ENCODE measurements at regions not wholly inside any gene's neighbourhood (a gene's known extent, or its start where the extent isn't known, plus 50 kb on each side); places are given as distances from the start of the nearest gene placed in this dataset.
A peak's percentile ranks its signal among the peaks of the same experiment; 100 is the strongest.

- 72 to 94% methylated on average over 8 to 9 of the region's 9 CpGs for WGBS, 2 donors
- Histone ChIP-seq H3K36me3 (replicated peaks in 1 of 2; ENCODE audit: insufficient read depth in 1 of 2, low read depth in 2 of 2) (no peaks in the 10 kb centered on the region), H3K27me3 (no peaks in the 10 kb centered on the region), H3K9me3 (no peaks in the 10 kb centered on the region), H3K4me1 (peaks cover 6% of the 10 kb centered on the region), H3K4me3 (no peak overlapping the region), H3K27ac (no peak overlapping the region)
- ATAC-seq (no peak), DNase-seq (no peak)
- no peak for TF ChIP-seq CTCF (IDR thresholded peaks at IDR 0.05)
- TF ChIP-seq POLR2A (IDR thresholded peaks at IDR 0.05): no peak
- intact Hi-C loops (cut with DNase I): no loop called here
Observed at GRCh38 chr21:41634858-41635257, 126.9 kb upstream of the TMPRSS2 start.

GRCh38 chr21:41634211-41634694, 126.3 kb upstream of the TMPRSS2 start:
- DNase-seq (no peak), ATAC-seq (peak; percentile 20)
- Histone ChIP-seq H3K9me3 (no peaks in the 10 kb centered on the region), H3K27ac (no peak overlapping the region), H3K36me3 (replicated peaks in 1 of 2; ENCODE audit: insufficient read depth in 1 of 2, low read depth in 2 of 2) (no peaks in the 10 kb centered on the region), H3K27me3 (no peaks in the 10 kb centered on the region), H3K4me3 (no peak overlapping the region), H3K4me1 (peaks cover 6% of the 10 kb centered on the region)
- intact Hi-C loops (cut with DNase I): no loop called here
- no peak for TF ChIP-seq CTCF (IDR thresholded peaks at IDR 0.05)
- WGBS, 2 donors: 85 to 94% methylated on average over 3 to 6 of the region's 6 CpGs

GRCh38 chr21:41633627-41634026, 125.7 kb upstream of the TMPRSS2 start:
- Histone ChIP-seq H3K4me3 (no peak overlapping the region), H3K27me3 (no peaks in the 10 kb centered on the region), H3K4me1 (peaks cover 6% of the 10 kb centered on the region), H3K27ac (no peak overlapping the region), H3K36me3 (replicated peaks in 1 of 2; ENCODE audit: insufficient read depth in 1 of 2, low read depth in 2 of 2) (no peaks in the 10 kb centered on the region), H3K9me3 (no peaks in the 10 kb centered on the region)
- TF ChIP-seq CTCF (IDR thresholded peaks at IDR 0.05) (no peak), POLR2A (IDR thresholded peaks at IDR 0.05) (no peak)
- 78 to 92% methylated on average over 4 of the region's 4 CpGs for WGBS, 2 donors
- intact Hi-C loops (cut with DNase I): no loop called here
- DNase-seq: no peak
- ATAC-seq: no peak

- no peaks in the 10 kb centered on the region for H3K36me3 ChIP-seq (replicated peaks in 1 of 2; ENCODE audit: insufficient read depth in 1 of 2, low read depth in 2 of 2)
- DNase-seq: peak in 3 of 4 donors; percentile 22 to 57 (median 42)
- no peak for TF ChIP-seq CTCF (IDR thresholded peaks at IDR 0.05)
- TF ChIP-seq POLR2A (IDR thresholded peaks at IDR 0.05): no peak
- WGBS, 2 donors: 68 to 73% methylated on average over 12 of the region's 12 CpGs
- peaks cover 6% of the 10 kb centered on the region for H3K4me1 ChIP-seq
- H3K27me3 ChIP-seq: no peaks in the 10 kb centered on the region
- no peak overlapping the region for H3K27ac ChIP-seq
- peak; percentile 38 for ATAC-seq
- H3K9me3 ChIP-seq: no peaks in the 10 kb centered on the region
- intact Hi-C loops (cut with DNase I): no loop called here
- no peak overlapping the region for H3K4me3 ChIP-seq
Observed at GRCh38 chr21:41632748-41633475, 125.0 kb upstream of the TMPRSS2 start.
